Psoas muscle (tissue), 7 donors: ENCODE measurements at regions not wholly inside any gene's neighbourhood (a gene's known extent, or its start where the extent isn't known, plus 50 kb on each side); places are given as distances from the start of the nearest gene placed in this dataset.

ENCODE experiments used
- ATAC-seq, 4 donors: fragments of 200-7000 bp; cut with Tn5 transposase; one replicate each; pipeline ENCODE4 v1.9.1; 2020; ENCODE audit warnings: moderate library complexity in 3 of 4, mild to moderate bottlenecking in 2 of 4
- DNase-seq, 2 donors: peaks; one replicate each; pipeline ENCODE4 v3.0.0-alpha.2; 2020
- H3K27ac ChIP-seq: fragments of 200-600 bp; one replicate; pipeline ENCODE4 v1.8.0; 2022
- H3K27me3 ChIP-seq, 3 donors: fragments of 200-600 bp in 1 of 3; one replicate each; pipeline versions ENCODE4 v1.6.1 to v1.8.0; 2013 to 2022; ENCODE audit warnings: low read length in 2 of 3, mild to moderate bottlenecking in 2 of 3, moderate library complexity in 1 of 3; ENCODE audit not compliant: insufficient read depth in 3 of 3
- H3K36me3 ChIP-seq, 2 donors: fragments of 200-600 bp in 1 of 2; one replicate each; pipeline versions ENCODE4 v1.6.1 to v1.8.0; 2013 to 2022; ENCODE audit warnings: low read depth in 1 of 2, mild to moderate bottlenecking in 1 of 2, moderate library complexity in 1 of 2; ENCODE audit not compliant: insufficient read depth in 1 of 2
- H3K4me1 ChIP-seq: fragments of 200-600 bp; one replicate; pipeline ENCODE4 v1.8.0; 2022
- H3K4me3 ChIP-seq: fragments of 200-600 bp; one replicate; pipeline ENCODE4 v1.8.0; 2022; ENCODE audit warnings: mild to moderate bottlenecking
- H3K9me3 ChIP-seq: fragments of 200-600 bp; one replicate; pipeline ENCODE4 v1.8.0; 2022
- WGBS, 3 donors: extraction: QIAGEN DNeasy Blood & Tissue Kit; methylation state at CpG; one replicate each; pipeline versions ENCODE4 v1.1.6 to v1.1.7; 2013; 5-methylcytosine and 5-hydroxymethylcytosine counted together
- intact Hi-C, 2 donors: fragments of 100-400 bp; cut with DNase I; formaldehyde crosslinking; loops; one replicate each; pipeline versions ENCODE4 v1.11.0 to v1.14.2; 2022
- TF ChIP-seq, protein P1 (sequence below): fragments of 200-600 bp; IDR thresholded peaks from one replicate; pipeline ENCODE4 v1.8.0; 2022; ENCODE audit warnings: antibody characterized with exemption
- donor health status: healthy with polysubstance abuse.
- donor health status: DM: no; HTN: no; CAD: no; lungs with moderate emphysema.
- donor health status: Bipolar disorder and iron deficiency.
- donor health status: healthy.
- donor health status: DM: yes; HTN: yes; CAD: no.
- donor health status: DM: no; HTN: no; CAD: no.
- donor health status: DM: yes; HTN: yes; CAD: no.

DNA sequence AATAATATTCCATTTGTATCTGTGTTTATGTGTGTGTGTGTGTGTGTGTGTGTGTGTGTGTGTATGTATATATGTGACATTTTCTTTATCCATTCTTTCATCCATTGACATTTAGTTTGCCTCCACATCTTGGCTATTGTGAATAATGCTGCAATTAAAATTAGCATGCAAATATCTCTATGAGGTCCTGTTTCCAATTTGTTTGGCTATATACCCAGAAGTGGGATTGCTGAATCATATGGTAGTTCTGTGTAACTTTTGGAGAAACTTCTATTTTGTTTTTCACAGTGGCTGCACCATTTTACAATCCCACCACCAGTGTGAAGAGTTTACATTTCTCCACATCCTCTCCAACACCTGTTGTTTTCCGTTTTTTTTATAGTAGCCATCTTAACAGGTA lies 53.1 kb downstream of the CH25H start:
- no peaks in the 10 kb centered on the region for H3K4me1 ChIP-seq
- intact Hi-C loops, result no loop called here
- DNase-seq (no peak), ATAC-seq (no peak)
- H3K27ac ChIP-seq, result no peak overlapping the region
- no peaks in the 10 kb centered on the region for H3K36me3 ChIP-seq
- no peak overlapping the region for H3K4me3 ChIP-seq
- H3K27me3 ChIP-seq, result no peaks in the 10 kb centered on the region
- H3K9me3 ChIP-seq, result no peaks in the 10 kb centered on the region
- WGBS, 3 donors, result 67 to 88% (median 68%) methylated on average over 1 of the region's 1 CpG
- TF ChIP-seq, protein P1, sequence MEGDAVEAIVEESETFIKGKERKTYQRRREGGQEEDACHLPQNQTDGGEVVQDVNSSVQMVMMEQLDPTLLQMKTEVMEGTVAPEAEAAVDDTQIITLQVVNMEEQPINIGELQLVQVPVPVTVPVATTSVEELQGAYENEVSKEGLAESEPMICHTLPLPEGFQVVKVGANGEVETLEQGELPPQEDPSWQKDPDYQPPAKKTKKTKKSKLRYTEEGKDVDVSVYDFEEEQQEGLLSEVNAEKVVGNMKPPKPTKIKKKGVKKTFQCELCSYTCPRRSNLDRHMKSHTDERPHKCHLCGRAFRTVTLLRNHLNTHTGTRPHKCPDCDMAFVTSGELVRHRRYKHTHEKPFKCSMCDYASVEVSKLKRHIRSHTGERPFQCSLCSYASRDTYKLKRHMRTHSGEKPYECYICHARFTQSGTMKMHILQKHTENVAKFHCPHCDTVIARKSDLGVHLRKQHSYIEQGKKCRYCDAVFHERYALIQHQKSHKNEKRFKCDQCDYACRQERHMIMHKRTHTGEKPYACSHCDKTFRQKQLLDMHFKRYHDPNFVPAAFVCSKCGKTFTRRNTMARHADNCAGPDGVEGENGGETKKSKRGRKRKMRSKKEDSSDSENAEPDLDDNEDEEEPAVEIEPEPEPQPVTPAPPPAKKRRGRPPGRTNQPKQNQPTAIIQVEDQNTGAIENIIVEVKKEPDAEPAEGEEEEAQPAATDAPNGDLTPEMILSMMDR, result no peak

GRCh38 chr10:89153116-89153515 lies 54.0 kb downstream of the CH25H start:
- DNase-seq, result no peak
- TF ChIP-seq, protein P1, result no peak
- no peak for ATAC-seq
- no peak overlapping the region for H3K4me3 ChIP-seq
- no peak overlapping the region for H3K27ac ChIP-seq
- H3K9me3 ChIP-seq, result no peaks in the 10 kb centered on the region
- intact Hi-C loops, result no loop called here
- no peaks in the 10 kb centered on the region for H3K4me1 ChIP-seq
- no peaks in the 10 kb centered on the region for H3K27me3 ChIP-seq
- 44 to 56% (median 54%) methylated on average over 3 of the region's 3 CpGs for WGBS, 3 donors
- no peaks in the 10 kb centered on the region for H3K36me3 ChIP-seq

DNA sequence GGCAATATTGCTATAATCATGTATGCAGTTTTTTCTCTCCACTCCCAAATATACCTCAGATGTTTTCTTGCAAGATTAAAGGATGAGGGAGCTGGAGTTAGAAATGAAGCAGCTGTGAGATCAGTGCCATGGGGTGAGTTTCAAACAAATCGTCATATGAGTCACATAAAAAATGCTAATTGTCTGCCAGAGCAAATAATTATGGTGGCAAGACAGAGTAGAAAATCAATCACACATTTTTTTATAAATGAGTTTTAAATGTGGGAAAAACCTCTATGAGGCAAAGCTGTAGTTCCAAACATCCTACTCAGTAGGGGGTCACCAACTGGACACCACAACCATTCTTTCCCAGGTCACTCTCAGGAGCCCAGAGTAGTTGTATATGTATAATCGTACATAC lies 55.3 kb downstream of the CH25H start:
- H3K4me1 ChIP-seq, result no peaks in the 10 kb centered on the region
- no peak overlapping the region for H3K27ac ChIP-seq
- intact Hi-C loops, result no loop called here
- no peaks in the 10 kb centered on the region for H3K27me3 ChIP-seq
- no peak for DNase-seq
- WGBS, 3 donors, result 52 to 59% (median 53%) methylated on average over 2 of the region's 2 CpGs
- H3K9me3 ChIP-seq, result no peaks in the 10 kb centered on the region
- no peaks in the 10 kb centered on the region for H3K36me3 ChIP-seq
- no peak overlapping the region for H3K4me3 ChIP-seq
- TF ChIP-seq, protein P1, result no peak
- ATAC-seq, result no peak

- Histone ChIP-seq H3K9me3 (no peaks in the 10 kb centered on the region), H3K27me3 (no peaks in the 10 kb centered on the region), H3K4me1 (no peaks in the 10 kb centered on the region), H3K4me3 (no peak overlapping the region), H3K36me3 (no peaks in the 10 kb centered on the region), H3K27ac (no peak overlapping the region)
- TF ChIP-seq, protein P1, result no peak
- WGBS, 3 donors, result 86 to 91% (median 88%) methylated on average over 5 of the region's 5 CpGs
- ATAC-seq, result no peak
- intact Hi-C loops, result no loop called here
- DNase-seq, result no peak
These were observed 59.1 kb downstream of the CH25H start for GRCh38 chr10:89148061-89148460.

GRCh38 chr10:89147256-89147655 lies 59.9 kb downstream of the CH25H start:
- H3K4me3 ChIP-seq, result no peak overlapping the region
- H3K27me3 ChIP-seq, result no peaks in the 10 kb centered on the region
- H3K9me3 ChIP-seq, result no peaks in the 10 kb centered on the region
- WGBS, 3 donors, result 83 to 87% (median 87%) methylated on average over 2 of the region's 2 CpGs
- intact Hi-C loops, result no loop called here
- ATAC-seq (no peak), DNase-seq (no peak)
- H3K27ac ChIP-seq, result no peak overlapping the region
- TF ChIP-seq, protein P1, result no peak
- H3K36me3 ChIP-seq, result no peaks in the 10 kb centered on the region
- H3K4me1 ChIP-seq, result no peaks in the 10 kb centered on the region
